ENCODE measurements at regions not wholly inside any gene's neighbourhood (a gene's known extent, or its start where the extent isn't known, plus 50 kb on each side); places are given as distances from the start of the nearest gene placed in this dataset.

- Histone ChIP-seq H3K9me3 (no peaks in the 10 kb centered on the region), H3K27me3 (no peaks in the 10 kb centered on the region), H3K4me3 (no peak overlapping the region), H3K4me1 (no peaks in the 10 kb centered on the region), H3K36me3 (no peaks in the 10 kb centered on the region), H3K27ac (no peak overlapping the region)
- ATAC-seq (no peak), DNase-seq (no peak)
- TF ChIP-seq, protein P1, sequence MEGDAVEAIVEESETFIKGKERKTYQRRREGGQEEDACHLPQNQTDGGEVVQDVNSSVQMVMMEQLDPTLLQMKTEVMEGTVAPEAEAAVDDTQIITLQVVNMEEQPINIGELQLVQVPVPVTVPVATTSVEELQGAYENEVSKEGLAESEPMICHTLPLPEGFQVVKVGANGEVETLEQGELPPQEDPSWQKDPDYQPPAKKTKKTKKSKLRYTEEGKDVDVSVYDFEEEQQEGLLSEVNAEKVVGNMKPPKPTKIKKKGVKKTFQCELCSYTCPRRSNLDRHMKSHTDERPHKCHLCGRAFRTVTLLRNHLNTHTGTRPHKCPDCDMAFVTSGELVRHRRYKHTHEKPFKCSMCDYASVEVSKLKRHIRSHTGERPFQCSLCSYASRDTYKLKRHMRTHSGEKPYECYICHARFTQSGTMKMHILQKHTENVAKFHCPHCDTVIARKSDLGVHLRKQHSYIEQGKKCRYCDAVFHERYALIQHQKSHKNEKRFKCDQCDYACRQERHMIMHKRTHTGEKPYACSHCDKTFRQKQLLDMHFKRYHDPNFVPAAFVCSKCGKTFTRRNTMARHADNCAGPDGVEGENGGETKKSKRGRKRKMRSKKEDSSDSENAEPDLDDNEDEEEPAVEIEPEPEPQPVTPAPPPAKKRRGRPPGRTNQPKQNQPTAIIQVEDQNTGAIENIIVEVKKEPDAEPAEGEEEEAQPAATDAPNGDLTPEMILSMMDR (IDR thresholded peaks at IDR 0.05) = no peak
- intact Hi-C loops (cut with DNase I) = no loop called here
Measured at GRCh38 chr12:105998561-105998960, 140.2 kb downstream of the NUAK1 start.

- DNase-seq (no peak), ATAC-seq (no peak)
- TF ChIP-seq, protein P1 (IDR thresholded peaks at IDR 0.05) = no peak
- intact Hi-C loops (cut with DNase I) = no loop called here
- H3K27ac ChIP-seq = no peak overlapping the region
- no peaks in the 10 kb centered on the region for H3K9me3 ChIP-seq
- no peaks in the 10 kb centered on the region for H3K36me3 ChIP-seq
- no peaks in the 10 kb centered on the region for H3K4me1 ChIP-seq
- no peaks in the 10 kb centered on the region for H3K27me3 ChIP-seq
- H3K4me3 ChIP-seq = no peak overlapping the region
Measured at GRCh38 chr12:106000382-106001104, 138.2 kb downstream of the NUAK1 start.

GRCh38 chr12:106001105-106001836 is 137.5 kb downstream of the NUAK1 start:
- ATAC-seq = no peak
- intact Hi-C loops (cut with DNase I) = no loop called here
- DNase-seq = no peak
- TF ChIP-seq, protein P1 (IDR thresholded peaks at IDR 0.05) = no peak
- Histone ChIP-seq H3K36me3 (no peaks in the 10 kb centered on the region), H3K4me1 (no peaks in the 10 kb centered on the region), H3K9me3 (no peaks in the 10 kb centered on the region), H3K4me3 (no peak overlapping the region), H3K27ac (no peak overlapping the region), H3K27me3 (no peaks in the 10 kb centered on the region)

- Histone ChIP-seq H3K27me3 (no peaks in the 10 kb centered on the region), H3K4me1 (no peaks in the 10 kb centered on the region), H3K4me3 (no peak overlapping the region), H3K9me3 (no peaks in the 10 kb centered on the region), H3K36me3 (no peaks in the 10 kb centered on the region), H3K27ac (no peak overlapping the region)
- intact Hi-C loops (cut with DNase I) = no loop called here
- ATAC-seq = no peak
- DNase-seq = no peak
- TF ChIP-seq, protein P1 (IDR thresholded peaks at IDR 0.05) = no peak
Measured at GRCh38 chr12:106001837-106002218, 136.9 kb downstream of the NUAK1 start.

DNA sequence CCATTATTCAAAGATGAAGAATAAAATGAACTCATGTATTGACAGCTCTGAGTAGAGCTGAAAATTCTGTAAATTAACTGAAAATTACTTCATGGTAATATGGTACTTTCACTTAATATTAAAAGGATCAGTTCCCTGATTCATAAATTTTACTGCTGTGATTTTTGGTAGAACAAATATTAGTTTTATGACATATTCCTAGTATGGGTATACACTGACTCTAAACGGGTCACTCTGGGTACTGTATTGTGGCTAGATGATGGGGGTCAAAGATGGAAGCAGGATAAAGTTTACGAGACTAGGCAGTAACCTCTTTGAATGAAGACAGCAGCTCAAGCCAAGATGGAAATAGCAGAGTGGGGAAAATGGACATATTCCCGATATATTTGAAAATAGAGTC is 135.5 kb downstream of the NUAK1 start:
- Histone ChIP-seq H3K27me3 (no peaks in the 10 kb centered on the region), H3K4me3 (no peak overlapping the region), H3K36me3 (no peaks in the 10 kb centered on the region), H3K9me3 (no peaks in the 10 kb centered on the region), H3K4me1 (no peaks in the 10 kb centered on the region), H3K27ac (no peak overlapping the region)
- intact Hi-C loops (cut with DNase I) = no loop called here
- TF ChIP-seq, protein P1 (IDR thresholded peaks at IDR 0.05) = no peak
- DNase-seq (no peak), ATAC-seq (no peak)
